B cell (primary cell): ENCODE measurements at regions not wholly inside any gene's neighbourhood (a gene's known extent, or its start where the extent isn't known, plus 50 kb on each side); places are given as distances from the start of the nearest gene placed in this dataset.
A peak's percentile ranks its signal among the peaks of the same experiment; 100 is the strongest.

Experiments used
- ATAC-seq: fragments of 200-7000 bp; cut with Tn5 transposase; one replicate; pipeline ENCODE4 v1.10.0; 2021; ENCODE audit warnings: low read depth, mild to moderate bottlenecking, moderate number of reproducible peaks, moderate library complexity
- CTCF ChIA-PET: fragments of 350-600 bp; sonication (Branson Sonifier 250); formaldehyde crosslinking; loops from one replicate; lab custom pipeline; 2021; ENCODE audit warnings: antibody characterized with exemption, inconsistent platforms; lab: Charles Lee
- POLR2A ChIA-PET: fragments of 350-600 bp; sonication (Branson Sonifier 250); formaldehyde crosslinking; loops from one replicate; lab custom pipeline; 2021; ENCODE audit warnings: antibody characterized with exemption; lab: Charles Lee
- DNase-seq: peaks from one replicate; pipeline ENCODE4 v3.0.0; 2013
- H2AFZ ChIP-seq: 2 replicates; pipeline ENCODE4 v1.6.1; 2012; ENCODE audit warnings: mild to moderate bottlenecking, low read depth, low read length; ENCODE audit not compliant: insufficient read depth, poor library complexity, severe bottlenecking
- H3K27ac ChIP-seq, 2 donors: 1 replicate in 1 of 2; 2 replicates in 1 of 2; pipeline ENCODE4 v1.5.1; 2012 to 2013; ENCODE audit warnings: low read length in 2 of 2, mild to moderate bottlenecking in 2 of 2, moderate library complexity in 1 of 2
- H3K27me3 ChIP-seq, 4 experiments: fragments of 200-600 bp in 1 of 4; sonication (generic) in 1 of 4; replicated peaks in 1 of 4; 1 replicate in 2 of 4; 2 replicates in 2 of 4; pipeline versions ENCODE4 v1.6.1 to v1.7.0; 2013 to 2016; ENCODE audit warnings: low read length in 3 of 4, mild to moderate bottlenecking in 2 of 4, mixed read lengths in 1 of 4, moderate library complexity in 1 of 4; ENCODE audit not compliant: insufficient read depth in 4 of 4, control insufficient read depth in 3 of 4; ENCODE audit errors: control extremely low read depth in 1 of 4
- H3K36me3 ChIP-seq, 2 experiments: replicated peaks in 1 of 2; 1 replicate in 1 of 2; 2 replicates in 1 of 2; pipeline versions ENCODE4 v1.6.1 to v1.7.1; 2013; ENCODE audit warnings: low read length in 1 of 2; ENCODE audit not compliant: insufficient read depth in 2 of 2, control insufficient read depth in 1 of 2; ENCODE audit errors: control extremely low read depth in 1 of 2, extremely low read depth in 1 of 2
- H3K4me1 ChIP-seq, 2 donors: fragments of 200-600 bp in 1 of 2; sonication (generic) in 1 of 2; 1 replicate in 1 of 2; 2 replicates in 1 of 2; pipeline versions ENCODE4 v1.5.1 to v1.6.1; 2013 to 2017; ENCODE audit warnings: low read length in 2 of 2; ENCODE audit not compliant: control insufficient read depth in 2 of 2, insufficient read depth in 2 of 2
- H3K4me2 ChIP-seq: replicated peaks from 2 replicates; pipeline ENCODE3; 2012; ENCODE audit warnings: mild to moderate bottlenecking, low read depth, low read length; ENCODE audit not compliant: poor library complexity, severe bottlenecking
- H3K4me3 ChIP-seq, 5 experiments: fragments of 200-600 bp in 1 of 5; sonication (generic) in 1 of 5; 1 replicate in 3 of 5; 2 replicates in 2 of 5; pipeline versions ENCODE4 v1.5.1 to v1.7.0; 2011 to 2016; ENCODE audit warnings: low read length in 4 of 5, mild to moderate bottlenecking in 4 of 5, low read depth in 2 of 5, control low read depth in 1 of 5, moderate library complexity in 1 of 5; ENCODE audit not compliant: insufficient read depth in 1 of 5; ENCODE audit errors: control extremely low read depth in 1 of 5, extremely low read depth in 1 of 5
- H3K79me2 ChIP-seq: fragments of 200-600 bp; sonication (generic); one replicate; pipeline ENCODE4 v1.6.0; 2016; ENCODE audit warnings: low read length; ENCODE audit not compliant: control insufficient read depth, insufficient read depth
- H3K9ac ChIP-seq: fragments of 200-600 bp; sonication (generic); 2 replicates; pipeline ENCODE4 v1.6.1; 2017; ENCODE audit warnings: mild to moderate bottlenecking, low read length, moderate library complexity
- H3K9me3 ChIP-seq, 3 donors: one replicate each; pipeline versions ENCODE4 v1.6.1 to v1.7.1; 2013; ENCODE audit warnings: low read length in 2 of 3; ENCODE audit not compliant: control insufficient read depth in 2 of 3, insufficient read depth in 1 of 3; ENCODE audit errors: control extremely low read depth in 1 of 3
- H4K20me1 ChIP-seq: 2 replicates; pipeline ENCODE4 v1.6.0; 2012; ENCODE audit warnings: mild to moderate bottlenecking, low read length; ENCODE audit not compliant: insufficient read depth, control insufficient read depth, poor library complexity, severe bottlenecking
- H3K27ac Mint-ChIP-seq: one replicate; pipeline ENCODE4 v1.8.0; 2021; ENCODE audit warnings: mixed read lengths
- H3K27me3 Mint-ChIP-seq: one replicate; pipeline ENCODE4 v1.8.0; 2021; ENCODE audit warnings: mixed read lengths
- H3K4me1 Mint-ChIP-seq: one replicate; pipeline ENCODE4 v1.8.0; 2021; ENCODE audit warnings: mixed read lengths
- H3K4me3 Mint-ChIP-seq: one replicate; pipeline ENCODE4 v1.8.0; 2021; ENCODE audit warnings: mixed read lengths
- H3K9me3 Mint-ChIP-seq: one replicate; pipeline ENCODE4 v1.8.0; 2022; ENCODE audit warnings: mixed read lengths; ENCODE audit not compliant: insufficient read depth
- EZH2 ChIP-seq: IDR thresholded peaks from 2 replicates; pipeline ENCODE4 v1.6.1; 2012; ENCODE audit warnings: borderline replicate concordance, low read depth, mild to moderate bottlenecking, moderate library complexity, low read length; ENCODE audit not compliant: insufficient read depth, poor library complexity, severe bottlenecking
- WGBS: methylation state at CpG from one replicate; pipeline ENCODE4 v1.1.5; 2013; ENCODE audit warnings: missing lambda C conversion rate; ENCODE audit not compliant: insufficient coverage; 5-methylcytosine and 5-hydroxymethylcytosine counted together
- intact Hi-C: fragments of 100-400 bp; cut with micrococcal nuclease; formaldehyde crosslinking; loops from one replicate; pipeline ENCODE4 v1.10.0; 2022
- TF ChIP-seq, protein P1 (sequence below): fragments of 200-600 bp; IDR thresholded peaks from one replicate; pipeline ENCODE4 v1.8.0; 2022; ENCODE audit warnings: antibody characterized with exemption, mild to moderate bottlenecking

DNA sequence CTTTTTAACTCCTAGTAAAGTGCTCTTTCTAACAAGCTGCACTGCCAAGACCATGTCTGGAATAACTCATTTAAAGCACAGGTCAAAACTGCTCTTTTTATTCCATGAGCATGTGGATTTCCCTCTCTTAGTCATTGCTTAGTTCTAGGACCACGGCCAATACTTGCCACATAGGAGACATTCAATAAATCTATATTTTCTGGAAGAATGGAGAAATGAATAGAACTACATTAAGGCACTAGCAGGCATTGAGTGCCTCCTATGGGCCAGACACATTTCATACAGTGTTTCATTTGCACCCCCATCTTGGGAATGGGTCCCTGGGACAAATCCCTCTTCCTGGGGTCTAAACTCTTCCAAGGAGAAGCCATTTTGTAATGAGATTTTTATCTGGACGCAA, 552.8 kb upstream of the CITED2 start:
- WGBS: no CpG with 5 or more reads among the region's 2 CpGs
- H3K4me2 ChIP-seq: no peak overlapping the region
- H4K20me1 ChIP-seq: no peaks in the 10 kb centered on the region
- no peak overlapping the region for H3K27ac ChIP-seq
- CTCF ChIA-PET: interaction anchor here (0.9 to 1.0 kb wide), 2 partner anchors 9 to 558 kb away, joined by 3 read pairs; no protein-coding TSS in a partner anchor
- POLR2A ChIA-PET: no interaction called here
- H3K27me3 ChIP-seq: no peaks in the 10 kb centered on the region
- no peaks in the 10 kb centered on the region for H3K9me3 ChIP-seq
- no peak overlapping the region for H3K9ac ChIP-seq
- H3K4me3 ChIP-seq: no peak overlapping the region
- H3K4me3 Mint-ChIP-seq: no peak overlapping the region
- no peak overlapping the region for H2AFZ ChIP-seq
- no peak overlapping the region for H3K27ac Mint-ChIP-seq
- TF ChIP-seq, protein P1, sequence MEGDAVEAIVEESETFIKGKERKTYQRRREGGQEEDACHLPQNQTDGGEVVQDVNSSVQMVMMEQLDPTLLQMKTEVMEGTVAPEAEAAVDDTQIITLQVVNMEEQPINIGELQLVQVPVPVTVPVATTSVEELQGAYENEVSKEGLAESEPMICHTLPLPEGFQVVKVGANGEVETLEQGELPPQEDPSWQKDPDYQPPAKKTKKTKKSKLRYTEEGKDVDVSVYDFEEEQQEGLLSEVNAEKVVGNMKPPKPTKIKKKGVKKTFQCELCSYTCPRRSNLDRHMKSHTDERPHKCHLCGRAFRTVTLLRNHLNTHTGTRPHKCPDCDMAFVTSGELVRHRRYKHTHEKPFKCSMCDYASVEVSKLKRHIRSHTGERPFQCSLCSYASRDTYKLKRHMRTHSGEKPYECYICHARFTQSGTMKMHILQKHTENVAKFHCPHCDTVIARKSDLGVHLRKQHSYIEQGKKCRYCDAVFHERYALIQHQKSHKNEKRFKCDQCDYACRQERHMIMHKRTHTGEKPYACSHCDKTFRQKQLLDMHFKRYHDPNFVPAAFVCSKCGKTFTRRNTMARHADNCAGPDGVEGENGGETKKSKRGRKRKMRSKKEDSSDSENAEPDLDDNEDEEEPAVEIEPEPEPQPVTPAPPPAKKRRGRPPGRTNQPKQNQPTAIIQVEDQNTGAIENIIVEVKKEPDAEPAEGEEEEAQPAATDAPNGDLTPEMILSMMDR: peak; percentile 19
- no peak for TF ChIP-seq EZH2
- peaks cover 9% of the 10 kb centered on the region for H3K27me3 Mint-ChIP-seq
- no peaks in the 10 kb centered on the region for H3K4me1 Mint-ChIP-seq
- intact Hi-C loops: loop anchor here (2.0 kb wide), 1 partner anchor 554 kb away; no protein-coding TSS in a partner anchor
- no peaks in the 10 kb centered on the region for H3K4me1 ChIP-seq
- no peaks in the 10 kb centered on the region for H3K36me3 ChIP-seq
- no peaks in the 10 kb centered on the region for H3K9me3 Mint-ChIP-seq
- ATAC-seq (no peak), DNase-seq (peak; percentile 28)
- no peaks in the 10 kb centered on the region for H3K79me2 ChIP-seq

DNA sequence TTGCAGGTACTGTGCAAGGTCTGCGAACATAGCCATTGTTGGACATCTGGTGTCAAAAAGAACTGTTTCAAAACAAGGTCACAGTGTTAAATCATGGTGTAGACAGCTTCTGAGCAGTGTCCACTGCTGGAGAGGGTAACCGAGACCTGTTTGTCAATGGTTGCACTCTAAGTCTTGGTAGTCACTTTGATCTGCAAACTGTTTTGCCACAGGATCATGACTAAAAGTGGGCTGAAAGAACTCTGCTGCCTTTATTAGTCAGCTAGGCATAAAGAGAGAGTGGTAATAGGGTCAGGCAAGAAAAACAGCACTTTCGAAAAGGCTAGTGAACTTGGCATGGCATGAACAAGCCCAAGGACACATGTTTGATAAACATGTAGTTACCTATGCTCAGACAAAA, 552.3 kb upstream of the CITED2 start:
- 81% methylated on average over 2 of the region's 3 CpGs for WGBS

More for the DNA sequence above, 552.3 kb upstream of the CITED2 start:
- no peaks in the 10 kb centered on the region for H3K79me2 ChIP-seq
- H2AFZ ChIP-seq: peak overlapping the region; percentile 29
- H3K9me3 ChIP-seq: no peaks in the 10 kb centered on the region
- H3K36me3 ChIP-seq: no peaks in the 10 kb centered on the region
- no peak overlapping the region for H3K4me2 ChIP-seq
- ChIA-PET CTCF (interaction anchor here (0.9 to 1.0 kb wide), 2 partner anchors 9 to 557 kb away, joined by 3 read pairs; no protein-coding TSS in a partner anchor), POLR2A (no interaction called here)
- TF ChIP-seq EZH2: no peak
- TF ChIP-seq, protein P1: no peak
- intact Hi-C loops: loop anchor here (2.0 kb wide), 1 partner anchor 554 kb away; no protein-coding TSS in a partner anchor
- Mint-ChIP-seq H3K4me3 (no peak overlapping the region), H3K9me3 (no peaks in the 10 kb centered on the region), H3K27ac (no peak overlapping the region), H3K27me3 (peaks cover 9% of the 10 kb centered on the region), H3K4me1 (no peaks in the 10 kb centered on the region)
- no peak overlapping the region for H3K4me3 ChIP-seq
- ATAC-seq (no peak), DNase-seq (no peak)
- no peaks in the 10 kb centered on the region for H4K20me1 ChIP-seq
- no peaks in the 10 kb centered on the region for H3K27me3 ChIP-seq
- no peak overlapping the region for H3K27ac ChIP-seq
- no peak overlapping the region for H3K9ac ChIP-seq
- H3K4me1 ChIP-seq: no peaks in the 10 kb centered on the region
